Endothelial cell of umbilical vein (primary cell): ENCODE measurements at regions not wholly inside any gene's neighbourhood (a gene's known extent, or its start where the extent isn't known, plus 50 kb on each side); places are given as distances from the start of the nearest gene placed in this dataset.

ENCODE experiments used
- CTCF ChIP-seq, 2 donors: IDR thresholded peaks; 1 replicate in 1 of 2; 2 replicates in 1 of 2; pipeline ENCODE4 v1.5.1; 2011; ENCODE audit warnings: low read length in 2 of 2, mild to moderate bottlenecking in 2 of 2, moderate library complexity in 2 of 2, control low read depth in 1 of 2, inconsistent platforms in 1 of 2, low read depth in 1 of 2; ENCODE audit not compliant: insufficient read depth in 1 of 2; ENCODE audit errors: extremely low read depth in 1 of 2
- POLR2A ChIP-seq: IDR thresholded peaks from 2 replicates; pipeline ENCODE4 v1.6.1; 2012; ENCODE audit warnings: low read depth, mild to moderate bottlenecking, control low read depth, low read length

GRCh38 chr11:130549393-130549999 is 101.1 kb downstream of the ADAMTS15 start:
- TF ChIP-seq CTCF (IDR thresholded peaks at IDR 0.05; ENCODE audit: extremely low read depth in 1 of 2, insufficient read depth in 1 of 2, low read depth in 1 of 2, low read length in 2 of 2) = no peak
- TF ChIP-seq POLR2A = no peak
